ENCODE measurements at regions not wholly inside any gene's neighbourhood (a gene's known extent, or its start where the extent isn't known, plus 50 kb on each side); places are given as distances from the start of the nearest gene placed in this dataset.

DNA sequence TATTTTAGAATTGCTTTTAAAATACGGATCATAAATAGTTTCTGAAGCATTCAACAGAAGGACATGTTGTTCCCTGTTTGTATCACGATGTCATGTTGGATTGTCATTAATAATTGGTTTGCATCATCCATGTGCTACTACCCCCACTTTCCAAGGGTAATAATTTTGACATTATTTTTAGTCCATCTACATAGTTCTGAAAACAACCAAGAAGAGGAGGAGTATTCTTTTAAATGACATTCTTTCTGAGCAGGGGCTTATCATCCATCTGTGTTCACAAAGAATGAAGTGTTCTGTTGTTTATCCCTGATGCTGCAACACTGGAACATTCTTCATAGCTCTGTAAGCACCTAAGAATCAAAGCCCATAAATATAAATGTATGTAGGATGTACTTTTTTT is 151.0 kb upstream of the CITED2 start:
- ATAC-seq, result peak; percentile 86
- Histone ChIP-seq H3K27ac (peak overlapping the region in 1 of 4 donors; percentile 40), H3K27me3 (no peaks in the 10 kb centered on the region), H3K4me1 (peaks cover 0 to 2% (median 0%) of the 10 kb centered on the region in 3 donors), H3K4me3 (no peak overlapping the region), H3K36me3 (no peaks in the 10 kb centered on the region), H3K9me3 (no peaks in the 10 kb centered on the region)
- 29 to 57% methylated on average over 2 of the region's 2 CpGs for WGBS, 2 donors (ENCODE audit: low coverage in 1 of 2)
- TF ChIP-seq EP300 (IDR thresholded peaks at IDR 0.05) (no peak), POLR2AphosphoS5 (IDR thresholded peaks at IDR 0.05) (peak; percentile 76), CTCF (IDR thresholded peaks at IDR 0.05) (no peak), POLR2A (IDR thresholded peaks at IDR 0.05) (no peak)

DNA sequence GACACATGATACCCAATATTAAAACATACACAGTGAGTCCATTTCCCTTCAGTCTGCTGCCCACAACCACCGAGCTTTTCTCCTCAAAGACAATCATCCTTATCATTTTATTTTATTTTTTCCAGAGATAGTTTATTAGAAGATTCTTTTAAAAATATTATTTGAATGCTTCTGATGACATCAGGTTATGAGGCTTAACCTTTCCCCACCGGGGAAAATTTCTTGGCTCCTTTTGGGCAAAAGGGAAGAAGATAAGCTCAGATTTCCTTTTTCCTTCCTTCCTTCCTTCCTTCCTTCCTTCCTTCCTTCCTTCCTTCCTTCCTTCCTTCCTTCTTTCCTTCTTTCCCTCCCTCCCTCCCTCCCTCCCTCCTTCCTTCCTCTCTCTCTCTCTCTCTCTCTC is 149.5 kb upstream of the CITED2 start:
- Histone ChIP-seq H3K9me3 (no peaks in the 10 kb centered on the region), H3K4me3 (no peak overlapping the region), H3K36me3 (no peaks in the 10 kb centered on the region), H3K27ac (no peak overlapping the region), H3K27me3 (no peaks in the 10 kb centered on the region), H3K4me1 (peaks cover 0 to 7% (median 0%) of the 10 kb centered on the region in 3 donors)
- no peak for ATAC-seq
- WGBS, 2 donors (ENCODE audit: low coverage in 1 of 2), result 83 to 84% methylated on average over 2 of the region's 2 CpGs
- TF ChIP-seq POLR2AphosphoS5 (IDR thresholded peaks at IDR 0.05) (no peak), POLR2A (IDR thresholded peaks at IDR 0.05) (no peak), EP300 (IDR thresholded peaks at IDR 0.05) (no peak), CTCF (IDR thresholded peaks at IDR 0.05) (no peak)

- TF ChIP-seq EP300 (IDR thresholded peaks at IDR 0.05) (no peak), POLR2AphosphoS5 (IDR thresholded peaks at IDR 0.05) (no peak), CTCF (IDR thresholded peaks at IDR 0.05) (no peak), POLR2A (IDR thresholded peaks at IDR 0.05) (no peak)
- Histone ChIP-seq H3K27ac (no peak overlapping the region), H3K9me3 (no peaks in the 10 kb centered on the region), H3K4me3 (no peak overlapping the region), H3K27me3 (no peaks in the 10 kb centered on the region), H3K4me1 (peaks cover 0 to 7% (median 0%) of the 10 kb centered on the region in 3 donors), H3K36me3 (no peaks in the 10 kb centered on the region)
- WGBS, 2 donors (ENCODE audit: low coverage in 1 of 2), result 80 to 90% methylated on average over 2 to 3 of the region's 3 CpGs
- ATAC-seq, result no peak
These were observed 148.2 kb upstream of the CITED2 start for GRCh38 chr6:139522511-139523220.

GRCh38 chr6:139521338-139521737 is 146.9 kb upstream of the CITED2 start:
- peaks cover 0 to 7% (median 0%) of the 10 kb centered on the region in 3 donors for H3K4me1 ChIP-seq
- WGBS, 2 donors (ENCODE audit: low coverage in 1 of 2), result 89 to 94% methylated on average over 2 of the region's 3 CpGs
- H3K9me3 ChIP-seq, result no peaks in the 10 kb centered on the region
- TF ChIP-seq CTCF (IDR thresholded peaks at IDR 0.05), result no peak
- no peak for TF ChIP-seq POLR2AphosphoS5 (IDR thresholded peaks at IDR 0.05)
- no peaks in the 10 kb centered on the region for H3K36me3 ChIP-seq
- ATAC-seq, result no peak
- no peak overlapping the region for H3K4me3 ChIP-seq
- no peaks in the 10 kb centered on the region for H3K27me3 ChIP-seq
- no peak overlapping the region for H3K27ac ChIP-seq

DNA sequence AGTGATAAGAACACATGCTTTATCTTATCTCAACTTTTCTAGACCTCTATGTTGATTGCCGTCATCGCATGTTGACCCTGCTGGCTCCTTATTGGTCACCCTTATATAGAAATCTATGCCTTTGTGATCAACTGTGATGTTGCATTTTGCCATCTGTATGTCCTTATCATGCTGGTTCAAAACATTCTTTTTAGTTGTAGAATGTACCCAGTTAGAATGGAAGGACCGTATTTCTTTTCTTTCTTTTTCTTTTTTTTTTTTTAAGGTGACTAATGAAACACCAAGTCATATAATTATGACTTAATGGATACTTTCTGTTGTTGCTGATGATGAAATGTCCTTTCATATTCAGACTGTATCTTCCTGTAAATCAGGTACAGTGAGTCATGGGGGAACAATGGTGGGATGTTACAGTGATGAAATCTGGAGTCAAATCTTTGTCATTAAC is 145.9 kb upstream of the CITED2 start:
- WGBS, 2 donors (ENCODE audit: low coverage in 1 of 2), result 82 to 91% methylated on average over 3 of the region's 3 CpGs
- Histone ChIP-seq H3K9me3 (no peaks in the 10 kb centered on the region), H3K27ac (no peak overlapping the region), H3K4me3 (no peak overlapping the region), H3K27me3 (no peaks in the 10 kb centered on the region), H3K4me1 (peaks cover 0 to 7% (median 0%) of the 10 kb centered on the region in 3 donors), H3K36me3 (no peaks in the 10 kb centered on the region)
- TF ChIP-seq POLR2AphosphoS5 (IDR thresholded peaks at IDR 0.05), result peak; percentile 19
- no peak for TF ChIP-seq CTCF (IDR thresholded peaks at IDR 0.05)
- ATAC-seq, result no peak
